ENCODE measurements at regions not wholly inside any gene's neighbourhood (a gene's known extent, or its start where the extent isn't known, plus 50 kb on each side); places are given as distances from the start of the nearest gene placed in this dataset.

DNA sequence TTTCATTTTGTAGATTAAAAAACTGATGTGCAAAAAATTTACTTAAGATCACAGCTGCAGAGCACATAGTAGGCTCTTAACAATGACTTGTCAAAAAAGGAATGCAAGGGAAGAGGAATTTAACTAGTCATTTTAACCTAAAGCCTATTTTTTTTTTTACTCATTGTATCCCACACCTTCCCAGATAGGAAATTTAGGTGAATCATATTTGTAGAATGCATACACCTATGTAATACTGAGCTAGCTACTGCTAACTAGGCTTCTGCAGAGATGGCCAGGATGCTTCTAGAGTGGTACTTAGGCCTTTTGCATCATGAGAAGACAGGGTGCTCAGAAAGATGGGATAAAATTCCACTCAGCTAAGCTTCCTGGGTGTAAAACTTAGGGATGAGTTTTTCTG is 387.3 kb downstream of the AASDHPPT start (continued):
- TF ChIP-seq, protein P1, sequence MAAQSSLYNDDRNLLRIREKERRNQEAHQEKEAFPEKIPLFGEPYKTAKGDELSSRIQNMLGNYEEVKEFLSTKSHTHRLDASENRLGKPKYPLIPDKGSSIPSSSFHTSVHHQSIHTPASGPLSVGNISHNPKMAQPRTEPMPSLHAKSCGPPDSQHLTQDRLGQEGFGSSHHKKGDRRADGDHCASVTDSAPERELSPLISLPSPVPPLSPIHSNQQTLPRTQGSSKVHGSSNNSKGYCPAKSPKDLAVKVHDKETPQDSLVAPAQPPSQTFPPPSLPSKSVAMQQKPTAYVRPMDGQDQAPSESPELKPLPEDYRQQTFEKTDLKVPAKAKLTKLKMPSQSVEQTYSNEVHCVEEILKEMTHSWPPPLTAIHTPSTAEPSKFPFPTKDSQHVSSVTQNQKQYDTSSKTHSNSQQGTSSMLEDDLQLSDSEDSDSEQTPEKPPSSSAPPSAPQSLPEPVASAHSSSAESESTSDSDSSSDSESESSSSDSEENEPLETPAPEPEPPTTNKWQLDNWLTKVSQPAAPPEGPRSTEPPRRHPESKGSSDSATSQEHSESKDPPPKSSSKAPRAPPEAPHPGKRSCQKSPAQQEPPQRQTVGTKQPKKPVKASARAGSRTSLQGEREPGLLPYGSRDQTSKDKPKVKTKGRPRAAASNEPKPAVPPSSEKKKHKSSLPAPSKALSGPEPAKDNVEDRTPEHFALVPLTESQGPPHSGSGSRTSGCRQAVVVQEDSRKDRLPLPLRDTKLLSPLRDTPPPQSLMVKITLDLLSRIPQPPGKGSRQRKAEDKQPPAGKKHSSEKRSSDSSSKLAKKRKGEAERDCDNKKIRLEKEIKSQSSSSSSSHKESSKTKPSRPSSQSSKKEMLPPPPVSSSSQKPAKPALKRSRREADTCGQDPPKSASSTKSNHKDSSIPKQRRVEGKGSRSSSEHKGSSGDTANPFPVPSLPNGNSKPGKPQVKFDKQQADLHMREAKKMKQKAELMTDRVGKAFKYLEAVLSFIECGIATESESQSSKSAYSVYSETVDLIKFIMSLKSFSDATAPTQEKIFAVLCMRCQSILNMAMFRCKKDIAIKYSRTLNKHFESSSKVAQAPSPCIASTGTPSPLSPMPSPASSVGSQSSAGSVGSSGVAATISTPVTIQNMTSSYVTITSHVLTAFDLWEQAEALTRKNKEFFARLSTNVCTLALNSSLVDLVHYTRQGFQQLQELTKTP (IDR thresholded peaks at IDR 0.05; ENCODE audit: low read depth in 1 of 2, partially characterized antibody in 2 of 2) = no peak
- TF ChIP-seq, protein P2, sequence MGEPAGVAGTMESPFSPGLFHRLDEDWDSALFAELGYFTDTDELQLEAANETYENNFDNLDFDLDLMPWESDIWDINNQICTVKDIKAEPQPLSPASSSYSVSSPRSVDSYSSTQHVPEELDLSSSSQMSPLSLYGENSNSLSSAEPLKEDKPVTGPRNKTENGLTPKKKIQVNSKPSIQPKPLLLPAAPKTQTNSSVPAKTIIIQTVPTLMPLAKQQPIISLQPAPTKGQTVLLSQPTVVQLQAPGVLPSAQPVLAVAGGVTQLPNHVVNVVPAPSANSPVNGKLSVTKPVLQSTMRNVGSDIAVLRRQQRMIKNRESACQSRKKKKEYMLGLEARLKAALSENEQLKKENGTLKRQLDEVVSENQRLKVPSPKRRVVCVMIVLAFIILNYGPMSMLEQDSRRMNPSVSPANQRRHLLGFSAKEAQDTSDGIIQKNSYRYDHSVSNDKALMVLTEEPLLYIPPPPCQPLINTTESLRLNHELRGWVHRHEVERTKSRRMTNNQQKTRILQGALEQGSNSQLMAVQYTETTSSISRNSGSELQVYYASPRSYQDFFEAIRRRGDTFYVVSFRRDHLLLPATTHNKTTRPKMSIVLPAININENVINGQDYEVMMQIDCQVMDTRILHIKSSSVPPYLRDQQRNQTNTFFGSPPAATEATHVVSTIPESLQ (CRISPR knock-in tag; IDR thresholded peaks at IDR 0.05) = no peak
- no peak for TF ChIP-seq MAFK (IDR thresholded peaks at IDR 0.05; ENCODE audit: low read length)
- no peak for TF ChIP-seq MTA1 (IDR thresholded peaks at IDR 0.05; ENCODE audit: borderline replicate concordance)
- TF ChIP-seq ZNF766 (CRISPR knock-in tag; conservative IDR thresholded peaks at IDR 0.05) = no peak
- no peak for TF ChIP-seq ZNF232 (CRISPR knock-in tag; IDR thresholded peaks at IDR 0.05)
- no peak for TF ChIP-seq ETV6 (IDR thresholded peaks at IDR 0.05; ENCODE audit: borderline replicate concordance in 1 of 2, low read depth in 2 of 2, low read length in 1 of 2)
- no peak for TF ChIP-seq ETV6 (CRISPR knock-in tag; IDR thresholded peaks at IDR 0.05; ENCODE audit: borderline replicate concordance)
- TF ChIP-seq SREBF1 (IDR thresholded peaks at IDR 0.05; ENCODE audit: borderline replicate concordance, low read depth, low read length) = no peak
- TF ChIP-seq ZNF583 (CRISPR knock-in tag; IDR thresholded peaks at IDR 0.05) = no peak

Measured in K562 (cell line).